ENCODE measurements at regions not wholly inside any gene's neighbourhood (a gene's known extent, or its start where the extent isn't known, plus 50 kb on each side); places are given as distances from the start of the nearest gene placed in this dataset.

GRCh38 chr2:121088251-121089165, 196.5 kb downstream of the TFCP2L1 start:
- TF ChIP-seq MAX (IDR thresholded peaks at IDR 0.05): no peak
- TF ChIP-seq TEAD4 (IDR thresholded peaks at IDR 0.05): no peak
- no peak for TF ChIP-seq CREB1 (IDR thresholded peaks at IDR 0.05; ENCODE audit: low read depth)
- no peak for TF ChIP-seq YY1 (IDR thresholded peaks at IDR 0.05; ENCODE audit: low read depth)
- TF ChIP-seq EP300 (IDR thresholded peaks at IDR 0.05; ENCODE audit: borderline replicate concordance): no peak
- TF ChIP-seq RAD21 (IDR thresholded peaks at IDR 0.05; ENCODE audit: low read depth): no peak
- no peak for TF ChIP-seq EGR1 (IDR thresholded peaks at IDR 0.05)
